ENCODE measurements at regions not wholly inside any gene's neighbourhood (a gene's known extent, or its start where the extent isn't known, plus 50 kb on each side); places are given as distances from the start of the nearest gene placed in this dataset.

DNA sequence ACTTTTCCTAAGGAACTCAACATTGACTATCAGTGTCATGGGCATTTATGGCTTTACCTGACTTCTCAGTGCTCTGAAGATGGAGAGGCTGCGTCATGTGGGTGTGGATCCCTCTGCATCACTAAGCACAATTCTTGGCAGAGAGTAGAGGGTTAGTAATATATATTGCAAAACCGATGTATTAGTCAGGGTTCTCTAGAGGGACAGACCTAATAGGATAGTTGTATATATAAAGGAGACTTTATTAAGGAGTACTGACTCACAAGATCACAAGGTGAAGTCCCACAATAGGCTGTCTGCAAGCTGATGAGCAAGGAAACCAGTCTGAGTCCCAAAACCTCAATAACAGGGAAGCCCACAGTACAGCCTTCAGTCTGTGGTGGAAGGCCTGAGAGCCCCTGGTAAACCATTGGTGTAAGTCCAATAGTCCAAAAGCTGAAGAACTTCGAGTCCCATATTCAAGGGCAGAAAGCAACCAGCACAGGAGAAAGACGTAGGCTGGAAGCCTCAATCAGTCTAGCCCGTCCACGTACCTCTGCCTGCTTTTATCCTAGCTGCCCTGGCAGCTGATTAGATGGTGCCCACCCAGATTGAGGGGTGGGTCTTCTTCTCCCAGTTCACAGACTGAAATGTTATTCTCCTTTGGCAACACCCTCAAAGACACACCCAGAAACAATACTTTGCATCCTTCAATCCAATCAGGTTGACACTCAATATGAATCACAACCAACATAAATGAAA lies 159.7 kb upstream of the NRIP1 start:
- TF ChIP-seq, protein P1, sequence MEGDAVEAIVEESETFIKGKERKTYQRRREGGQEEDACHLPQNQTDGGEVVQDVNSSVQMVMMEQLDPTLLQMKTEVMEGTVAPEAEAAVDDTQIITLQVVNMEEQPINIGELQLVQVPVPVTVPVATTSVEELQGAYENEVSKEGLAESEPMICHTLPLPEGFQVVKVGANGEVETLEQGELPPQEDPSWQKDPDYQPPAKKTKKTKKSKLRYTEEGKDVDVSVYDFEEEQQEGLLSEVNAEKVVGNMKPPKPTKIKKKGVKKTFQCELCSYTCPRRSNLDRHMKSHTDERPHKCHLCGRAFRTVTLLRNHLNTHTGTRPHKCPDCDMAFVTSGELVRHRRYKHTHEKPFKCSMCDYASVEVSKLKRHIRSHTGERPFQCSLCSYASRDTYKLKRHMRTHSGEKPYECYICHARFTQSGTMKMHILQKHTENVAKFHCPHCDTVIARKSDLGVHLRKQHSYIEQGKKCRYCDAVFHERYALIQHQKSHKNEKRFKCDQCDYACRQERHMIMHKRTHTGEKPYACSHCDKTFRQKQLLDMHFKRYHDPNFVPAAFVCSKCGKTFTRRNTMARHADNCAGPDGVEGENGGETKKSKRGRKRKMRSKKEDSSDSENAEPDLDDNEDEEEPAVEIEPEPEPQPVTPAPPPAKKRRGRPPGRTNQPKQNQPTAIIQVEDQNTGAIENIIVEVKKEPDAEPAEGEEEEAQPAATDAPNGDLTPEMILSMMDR (IDR thresholded peaks at IDR 0.05): no peak
- no peak for TF ChIP-seq ZFX (IDR thresholded peaks at IDR 0.05; ENCODE audit: borderline replicate concordance)
